IPS-18a (cell line): ENCODE measurements at regions not wholly inside any gene's neighbourhood (a gene's known extent, or its start where the extent isn't known, plus 50 kb on each side); places are given as distances from the start of the nearest gene placed in this dataset.
A peak's percentile ranks its signal among the peaks of the same experiment; 100 is the strongest.

Experiments
- H3K27ac ChIP-seq: one replicate; pipeline ENCODE4 v1.5.1; 2013; ENCODE audit warnings: low read length
- H3K27me3 ChIP-seq: one replicate; pipeline ENCODE4 v1.6.1; 2013; ENCODE audit warnings: mild to moderate bottlenecking, low read length; ENCODE audit not compliant: control insufficient read depth, insufficient read depth
- H3K36me3 ChIP-seq: one replicate; pipeline ENCODE4 v1.6.1; 2013; ENCODE audit warnings: low read depth, low read length; ENCODE audit not compliant: control insufficient read depth
- H3K4me1 ChIP-seq: one replicate; pipeline ENCODE4 v1.6.1; 2013; ENCODE audit warnings: low read depth, low read length; ENCODE audit not compliant: control insufficient read depth
- H3K4me3 ChIP-seq: one replicate; pipeline ENCODE4 v1.5.1; 2013; ENCODE audit warnings: low read length
- H3K9ac ChIP-seq: one replicate; pipeline ENCODE4 v1.6.1; 2013; ENCODE audit warnings: mild to moderate bottlenecking, low read length, moderate library complexity
- H3K9me3 ChIP-seq: one replicate; pipeline ENCODE4 v1.6.1; 2013; ENCODE audit warnings: low read depth, low read length; ENCODE audit not compliant: control insufficient read depth

GRCh38 chr6:19643713-19644112, 193.5 kb upstream of the ID4 start:
- H3K9me3 ChIP-seq = no peaks in the 10 kb centered on the region
- no peak overlapping the region for H3K9ac ChIP-seq
- H3K4me1 ChIP-seq = no peaks in the 10 kb centered on the region
- H3K36me3 ChIP-seq = no peaks in the 10 kb centered on the region
- no peak overlapping the region for H3K4me3 ChIP-seq
- no peaks in the 10 kb centered on the region for H3K27me3 ChIP-seq
- no peak overlapping the region for H3K27ac ChIP-seq

DNA sequence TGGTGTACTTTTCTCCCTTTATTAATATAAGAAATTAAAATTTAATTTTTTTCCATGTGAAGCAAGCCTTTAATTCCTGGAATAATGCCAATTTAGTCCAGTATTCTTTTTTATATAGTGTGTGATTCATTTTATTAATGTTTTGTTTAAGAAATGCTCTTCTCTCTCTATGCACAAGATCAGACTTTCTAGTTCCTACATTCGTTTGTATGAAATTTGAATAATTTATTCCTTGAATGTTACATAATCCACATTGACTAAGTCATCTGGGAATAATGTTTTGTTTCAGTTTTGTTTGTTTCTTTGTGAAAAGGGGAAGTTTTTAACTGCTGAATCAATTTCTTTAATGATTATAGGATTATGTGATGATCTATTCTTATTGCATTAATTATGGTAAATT, 181.4 kb upstream of the ID4 start:
- Histone ChIP-seq H3K9ac (no peak overlapping the region), H3K9me3 (no peaks in the 10 kb centered on the region), H3K27me3 (no peaks in the 10 kb centered on the region), H3K27ac (no peak overlapping the region), H3K4me1 (peaks cover 6% of the 10 kb centered on the region), H3K36me3 (no peaks in the 10 kb centered on the region), H3K4me3 (no peak overlapping the region)

DNA sequence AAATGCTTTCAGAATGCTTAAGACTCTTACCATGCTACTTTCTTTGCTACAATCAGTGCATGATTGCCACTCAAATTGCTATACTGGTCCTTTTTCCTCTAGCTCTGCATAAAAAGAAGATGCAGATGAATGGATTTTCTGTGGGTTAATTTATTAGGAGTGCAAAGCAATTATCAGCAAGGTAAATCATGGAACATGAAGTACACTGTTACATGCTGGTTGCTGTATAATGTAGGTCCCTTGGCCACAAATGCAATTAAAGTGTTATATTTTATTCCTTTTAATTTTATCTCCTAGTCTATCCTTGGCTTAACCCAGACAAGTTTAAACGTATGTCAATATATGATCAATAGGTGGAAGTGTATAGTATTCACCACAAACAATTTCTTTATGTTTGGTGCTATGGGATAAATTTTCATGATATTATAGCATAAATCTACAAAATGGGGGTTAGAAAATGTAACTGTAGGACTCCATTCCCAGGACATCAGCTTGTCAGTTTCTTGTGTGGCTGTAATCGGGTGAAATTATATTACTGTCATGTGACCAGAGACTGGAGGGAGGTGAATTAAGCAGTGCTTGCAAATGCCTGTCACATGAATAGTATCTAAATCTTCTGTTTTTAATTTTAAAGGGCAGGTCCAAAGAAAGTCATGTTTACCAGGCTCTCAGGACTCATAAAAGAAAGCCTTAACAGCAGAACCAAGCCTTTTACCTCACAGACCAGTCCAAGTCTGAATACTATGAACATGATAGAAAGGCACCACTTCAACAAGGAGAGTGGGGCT, 176.9 kb upstream of the ID4 start:
- Histone ChIP-seq H3K4me1 (peaks cover 32% of the 10 kb centered on the region), H3K27ac (no peak overlapping the region), H3K4me3 (no peak overlapping the region), H3K27me3 (no peaks in the 10 kb centered on the region), H3K9me3 (no peaks in the 10 kb centered on the region), H3K9ac (no peak overlapping the region), H3K36me3 (no peaks in the 10 kb centered on the region)

DNA sequence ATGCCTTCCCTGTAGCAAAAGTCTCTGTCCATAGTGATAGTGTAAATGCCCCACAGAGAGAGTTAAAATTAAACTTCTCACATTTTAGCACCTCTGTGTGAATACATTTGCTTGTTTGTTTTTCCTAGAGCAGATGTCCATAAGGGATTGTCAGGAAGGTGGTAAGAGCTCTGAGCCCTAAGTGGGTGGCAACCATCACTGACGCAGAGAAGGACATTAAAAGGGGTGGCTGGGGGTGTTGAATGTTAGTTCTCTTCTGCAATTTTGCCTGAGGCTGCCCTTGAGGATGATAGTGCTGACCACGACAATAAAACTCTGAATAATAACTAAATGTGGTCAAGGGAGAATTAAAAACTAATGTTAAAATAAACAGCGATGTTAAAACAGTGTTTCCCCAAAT, 174.3 kb upstream of the ID4 start:
- no peaks in the 10 kb centered on the region for H3K27me3 ChIP-seq
- no peaks in the 10 kb centered on the region for H3K36me3 ChIP-seq
- H3K4me3 ChIP-seq = peak overlapping the region; percentile 22
- no peak overlapping the region for H3K27ac ChIP-seq
- no peaks in the 10 kb centered on the region for H3K9me3 ChIP-seq
- H3K9ac ChIP-seq = no peak overlapping the region
- H3K4me1 ChIP-seq = peaks cover 40% of the 10 kb centered on the region

GRCh38 chr6:19663479-19663878, 173.7 kb upstream of the ID4 start:
- Histone ChIP-seq H3K27ac (no peak overlapping the region), H3K36me3 (no peaks in the 10 kb centered on the region), H3K9me3 (no peaks in the 10 kb centered on the region), H3K9ac (no peak overlapping the region), H3K4me1 (peaks cover 40% of the 10 kb centered on the region), H3K27me3 (no peaks in the 10 kb centered on the region), H3K4me3 (peak overlapping the region; percentile 22)

DNA sequence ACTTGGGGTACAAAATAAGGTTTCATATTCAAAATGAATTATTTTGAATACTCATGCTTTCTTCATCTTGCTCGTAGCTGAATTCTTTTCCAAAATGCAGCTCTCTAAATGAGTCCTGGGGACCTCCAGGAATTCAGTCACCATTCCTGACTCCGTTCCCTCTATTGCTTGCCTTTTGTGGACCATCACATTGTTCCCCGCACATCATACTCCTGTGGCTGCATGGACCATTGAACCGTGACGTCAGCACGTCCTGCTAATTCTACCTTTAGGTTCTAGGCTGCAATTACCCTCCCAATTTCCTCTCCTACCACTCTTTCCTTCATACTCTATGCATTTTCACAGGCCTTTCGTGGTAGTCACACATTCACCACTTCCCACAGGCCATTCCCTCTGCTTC, 173.1 kb upstream of the ID4 start:
- H3K27me3 ChIP-seq = no peaks in the 10 kb centered on the region
- no peaks in the 10 kb centered on the region for H3K9me3 ChIP-seq
- no peaks in the 10 kb centered on the region for H3K36me3 ChIP-seq
- peak overlapping the region; percentile 22 for H3K4me3 ChIP-seq
- peaks cover 42% of the 10 kb centered on the region for H3K4me1 ChIP-seq
- H3K27ac ChIP-seq = no peak overlapping the region
- no peak overlapping the region for H3K9ac ChIP-seq

DNA sequence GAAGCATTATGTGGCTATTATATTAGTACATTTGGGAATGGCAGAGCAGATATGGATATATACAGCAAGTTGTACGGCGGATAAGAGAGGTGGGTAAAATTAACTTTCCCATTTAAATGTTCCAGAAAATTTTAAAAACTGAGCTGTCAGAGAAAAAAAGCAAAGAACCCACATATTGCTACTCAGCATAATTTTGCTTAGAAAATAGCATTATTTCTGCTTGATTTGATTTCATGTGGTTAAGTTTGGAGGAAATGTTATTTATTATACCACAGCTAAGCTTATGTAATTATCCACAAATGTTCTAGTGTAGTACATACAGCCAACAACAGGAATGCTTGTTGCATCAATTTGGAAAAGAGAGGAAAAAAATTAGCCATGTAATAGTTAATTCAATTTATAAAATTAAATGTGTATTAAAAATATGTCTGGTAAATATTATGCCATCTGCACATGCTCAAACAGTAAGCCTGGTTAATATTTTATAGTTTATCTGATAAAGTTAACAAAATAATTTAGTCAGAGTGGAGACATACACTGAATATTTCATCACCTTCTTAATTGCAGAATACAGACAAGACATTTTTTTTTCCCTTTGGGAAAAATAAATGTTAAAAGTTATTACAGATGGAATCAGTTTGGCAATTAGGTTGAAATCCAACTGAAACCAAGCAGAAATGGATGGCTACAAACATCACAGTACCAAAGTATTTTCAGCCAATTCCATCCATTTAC, 172.1 kb upstream of the ID4 start:
- H3K4me1 ChIP-seq = peaks cover 43% of the 10 kb centered on the region
- H3K36me3 ChIP-seq = no peaks in the 10 kb centered on the region
- no peaks in the 10 kb centered on the region for H3K9me3 ChIP-seq
- no peak overlapping the region for H3K4me3 ChIP-seq
- H3K27ac ChIP-seq = no peak overlapping the region
- H3K27me3 ChIP-seq = no peaks in the 10 kb centered on the region
- H3K9ac ChIP-seq = no peak overlapping the region

DNA sequence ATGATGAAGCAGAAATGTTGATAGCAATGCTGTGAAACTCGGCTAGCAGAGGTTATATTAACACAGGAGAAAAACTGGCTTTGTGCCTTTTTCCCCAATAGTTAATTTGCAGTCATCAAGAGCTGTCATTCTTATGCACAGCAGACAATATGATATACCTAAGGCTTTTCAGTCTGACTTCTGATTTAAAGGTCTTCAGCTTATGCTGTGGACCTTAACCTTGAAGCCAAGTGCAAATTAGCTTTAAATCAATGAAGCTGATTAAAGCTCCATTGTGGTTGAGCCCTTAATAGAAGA, 171.6 kb upstream of the ID4 start:
- Histone ChIP-seq H3K4me3 (no peak overlapping the region), H3K9ac (no peak overlapping the region), H3K27me3 (no peaks in the 10 kb centered on the region), H3K27ac (no peak overlapping the region), H3K36me3 (no peaks in the 10 kb centered on the region), H3K4me1 (peaks cover 45% of the 10 kb centered on the region), H3K9me3 (no peaks in the 10 kb centered on the region)

DNA sequence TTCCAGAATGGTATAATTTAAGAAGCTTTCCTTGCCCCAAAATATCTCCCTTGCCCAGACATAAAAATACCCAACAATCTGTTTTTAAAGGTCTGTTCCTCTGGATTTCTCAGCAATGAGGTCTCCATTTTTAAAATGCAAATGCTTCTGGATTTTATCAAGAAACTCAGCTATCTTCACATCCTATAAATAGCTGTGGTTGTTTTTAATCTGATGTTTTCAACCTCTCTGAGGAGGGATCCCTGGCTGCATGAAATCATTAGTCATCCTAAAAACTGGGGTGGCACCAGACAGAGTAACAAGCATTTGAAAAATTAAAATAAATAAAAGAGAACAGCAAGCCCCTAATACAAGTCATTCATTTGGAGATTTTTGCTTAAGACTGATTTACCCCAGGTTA, 168.5 kb upstream of the ID4 start:
- no peaks in the 10 kb centered on the region for H3K9me3 ChIP-seq
- H3K27ac ChIP-seq = no peak overlapping the region
- no peaks in the 10 kb centered on the region for H3K36me3 ChIP-seq
- H3K4me3 ChIP-seq = no peak overlapping the region
- H3K9ac ChIP-seq = no peak overlapping the region
- peaks cover 38% of the 10 kb centered on the region for H3K4me1 ChIP-seq
- H3K27me3 ChIP-seq = no peaks in the 10 kb centered on the region

GRCh38 chr6:19669206-19669605, 168.0 kb upstream of the ID4 start:
- H3K4me1 ChIP-seq = peaks cover 33% of the 10 kb centered on the region
- no peak overlapping the region for H3K27ac ChIP-seq
- H3K27me3 ChIP-seq = no peaks in the 10 kb centered on the region
- no peak overlapping the region for H3K9ac ChIP-seq
- no peaks in the 10 kb centered on the region for H3K36me3 ChIP-seq
- H3K4me3 ChIP-seq = no peak overlapping the region
- no peaks in the 10 kb centered on the region for H3K9me3 ChIP-seq

- Histone ChIP-seq H3K27me3 (no peaks in the 10 kb centered on the region), H3K36me3 (no peaks in the 10 kb centered on the region), H3K9me3 (no peaks in the 10 kb centered on the region), H3K27ac (no peak overlapping the region), H3K4me1 (no peaks in the 10 kb centered on the region), H3K9ac (no peak overlapping the region), H3K4me3 (no peak overlapping the region)
These were observed 154.3 kb upstream of the ID4 start for GRCh38 chr6:19682859-19683258.
